ENCODE measurements at regions not wholly inside any gene's neighbourhood (a gene's known extent, or its start where the extent isn't known, plus 50 kb on each side); places are given as distances from the start of the nearest gene placed in this dataset.

GRCh38 chr12:132423820-132424645 lies 65.9 kb upstream of the FBRSL1 start:
- DNase-seq: no peak

DNA sequence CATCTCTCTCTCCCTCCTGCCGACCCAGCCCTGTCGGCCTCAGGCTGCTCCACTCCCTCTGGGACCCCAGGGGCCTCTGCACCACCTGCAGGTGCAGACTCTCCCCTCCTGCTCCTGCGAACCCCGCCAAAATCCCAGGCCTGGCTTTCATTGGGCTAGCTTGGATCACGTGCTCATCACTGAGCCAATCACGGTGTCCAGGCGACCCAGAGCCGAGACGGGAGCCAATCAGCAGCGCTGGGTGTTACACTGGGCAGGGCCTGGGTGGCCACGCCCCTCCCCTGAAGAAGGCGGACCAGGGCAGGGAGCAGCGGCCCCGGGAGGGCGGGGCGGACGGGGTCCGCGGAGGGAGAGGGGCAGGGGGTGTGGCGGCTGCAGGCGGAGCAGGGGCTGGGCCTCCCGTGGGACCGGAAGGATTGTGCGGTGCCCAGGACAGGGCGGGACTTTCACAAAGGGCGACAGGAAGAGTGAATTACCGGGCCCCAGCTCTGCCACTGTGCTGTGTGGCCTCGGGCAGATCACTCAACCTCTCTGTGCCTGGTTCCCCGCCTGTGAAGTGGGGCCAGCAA lies 66.6 kb upstream of the FBRSL1 start:
- DNase-seq: no peak

GRCh38 chr12:132422381-132423043 lies 67.4 kb upstream of the FBRSL1 start:
- DNase-seq: no peak

- DNase-seq: no peak
Measured at GRCh38 chr12:132422040-132422380, 67.9 kb upstream of the FBRSL1 start.

DNA sequence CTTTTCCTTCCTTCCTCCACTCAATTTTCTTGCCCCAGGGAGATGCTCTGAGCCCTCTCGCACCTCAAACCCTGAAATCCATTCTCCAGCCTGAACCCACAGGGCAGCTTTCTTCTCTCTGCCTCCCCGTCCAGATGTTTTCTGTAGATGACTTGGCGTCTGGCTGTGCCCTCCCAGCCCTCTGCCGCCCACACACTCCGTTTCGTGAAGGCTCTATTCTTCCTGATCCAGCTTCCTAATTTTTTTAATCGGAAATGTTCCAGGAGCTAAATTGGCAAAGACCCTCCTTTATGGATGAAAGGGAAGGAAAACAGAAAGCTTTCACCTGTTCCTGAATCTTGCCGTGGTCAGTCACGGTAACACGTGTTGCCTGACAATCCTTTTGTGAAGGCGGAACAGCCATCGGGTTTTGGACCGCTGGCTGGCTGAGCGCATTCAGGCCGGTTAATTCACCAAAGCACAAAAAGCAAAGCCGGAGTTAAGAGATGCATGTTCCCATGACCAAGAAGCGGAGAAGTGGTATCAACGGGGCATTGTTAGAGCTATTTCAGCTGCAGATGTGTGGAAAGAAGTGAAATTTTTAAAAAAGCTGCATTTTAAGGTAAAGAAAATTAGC lies 70.2 kb upstream of the FBRSL1 start:
- DNase-seq: no peak

DNA sequence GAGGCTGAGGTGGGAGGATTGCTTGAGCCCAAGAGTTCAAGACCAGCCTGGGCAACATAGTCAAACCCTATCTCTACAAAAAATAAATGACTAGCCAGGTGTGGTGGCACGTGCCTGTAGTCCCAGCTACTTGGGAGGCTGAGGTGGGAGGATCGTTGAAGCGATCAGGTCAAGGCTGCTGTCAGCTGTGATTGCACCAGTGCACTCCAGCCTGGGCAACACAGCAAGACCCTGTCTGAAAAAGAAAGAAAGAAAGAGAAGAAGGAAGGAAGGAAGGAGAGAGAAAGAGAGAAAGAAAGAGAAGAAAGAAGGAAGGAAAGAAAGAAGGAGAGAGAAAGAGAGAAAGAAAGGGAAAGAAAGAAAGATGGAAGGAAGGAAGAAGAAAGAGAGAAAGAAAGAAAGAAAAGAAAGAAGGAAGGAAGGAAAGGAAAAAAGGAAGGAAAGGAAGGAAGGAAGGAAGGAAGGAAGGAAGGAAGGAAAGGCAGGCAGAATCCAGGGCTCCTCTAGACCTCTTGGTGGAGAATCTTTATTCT lies 71.5 kb upstream of the FBRSL1 start:
- DNase-seq: no peak

DNA sequence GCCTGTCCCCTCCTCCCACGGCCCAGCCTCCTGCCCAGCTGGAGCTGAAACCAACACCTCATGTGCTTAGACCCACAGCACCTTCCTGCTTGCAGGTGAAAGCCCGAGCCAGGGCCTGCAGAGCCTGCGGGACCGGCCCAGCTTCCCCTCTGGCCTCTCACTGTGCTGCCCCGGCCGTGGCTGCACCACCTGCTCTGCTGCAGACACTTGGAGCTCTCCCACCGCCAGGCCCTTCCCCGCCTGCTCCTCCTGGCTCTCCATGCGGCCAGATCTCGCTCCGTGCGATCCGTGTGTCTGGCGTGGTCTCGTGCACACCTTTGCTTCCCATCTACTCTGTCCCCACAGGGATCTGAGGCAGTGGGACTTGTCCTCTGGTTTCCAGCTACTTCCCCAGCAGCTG lies 72.2 kb upstream of the FBRSL1 start:
- DNase-seq: no peak

DNA sequence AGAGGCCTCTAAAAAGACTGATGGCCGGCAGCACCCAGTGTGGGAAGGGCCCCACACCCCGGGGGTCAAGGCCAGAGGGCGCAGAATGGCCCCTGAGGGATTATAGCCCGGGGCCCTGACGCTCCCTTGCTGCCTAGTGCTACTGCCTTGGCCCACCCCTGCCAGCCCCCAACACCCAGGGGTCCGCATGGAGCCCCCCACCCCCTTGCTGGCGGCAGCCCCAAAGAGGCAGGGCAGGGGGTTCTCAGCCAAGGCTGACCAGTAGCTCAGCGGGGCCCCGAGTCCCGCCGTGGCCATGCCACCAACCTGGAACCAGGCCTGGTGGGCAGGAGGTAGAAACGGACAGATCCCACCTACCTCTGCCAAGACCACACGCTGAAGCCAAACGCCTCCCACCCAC lies 73.1 kb upstream of the FBRSL1 start:
- no peak for DNase-seq

GRCh38 chr12:132416121-132416673 lies 73.8 kb upstream of the FBRSL1 start:
- no peak for DNase-seq

DNA sequence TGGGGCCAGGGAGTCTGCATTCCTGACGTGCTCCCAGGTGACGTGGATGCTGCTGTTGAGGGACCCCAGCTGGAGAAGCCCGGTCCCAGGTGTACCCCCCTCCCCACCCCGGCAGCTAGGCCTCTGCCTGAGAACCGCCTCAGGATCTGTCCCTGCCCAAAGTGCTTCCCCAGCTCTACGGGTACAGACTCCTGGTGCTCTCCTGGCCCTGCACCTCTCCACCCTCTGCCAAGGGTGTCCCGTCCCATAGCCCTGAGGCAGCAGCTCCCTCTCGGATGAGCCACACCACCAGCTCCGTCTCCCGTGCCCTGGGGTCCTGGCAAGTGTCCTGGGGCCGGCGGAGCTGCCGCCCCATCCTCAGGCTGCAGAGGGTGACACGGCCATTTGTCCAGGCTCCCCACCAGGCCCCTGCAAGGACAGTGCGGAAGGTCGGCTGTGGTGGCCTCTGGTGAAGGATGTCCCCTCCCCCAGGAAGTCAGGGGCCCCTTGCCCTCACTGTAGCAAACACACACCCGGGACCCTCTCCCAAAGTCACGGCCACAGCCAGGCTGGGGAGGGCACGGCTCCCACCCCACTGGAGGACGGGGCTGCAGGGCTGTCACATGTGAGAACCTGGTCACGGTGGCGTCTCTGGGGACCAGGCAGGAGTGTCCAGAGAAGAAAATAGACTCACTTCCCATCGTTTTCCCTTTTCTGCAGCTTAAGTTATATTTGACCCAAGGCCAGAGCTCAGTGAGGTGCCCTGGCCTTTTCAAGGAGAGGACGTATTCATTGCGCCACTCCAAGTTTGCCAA lies 74.4 kb upstream of the FBRSL1 start:
- DNase-seq: no peak

DNA sequence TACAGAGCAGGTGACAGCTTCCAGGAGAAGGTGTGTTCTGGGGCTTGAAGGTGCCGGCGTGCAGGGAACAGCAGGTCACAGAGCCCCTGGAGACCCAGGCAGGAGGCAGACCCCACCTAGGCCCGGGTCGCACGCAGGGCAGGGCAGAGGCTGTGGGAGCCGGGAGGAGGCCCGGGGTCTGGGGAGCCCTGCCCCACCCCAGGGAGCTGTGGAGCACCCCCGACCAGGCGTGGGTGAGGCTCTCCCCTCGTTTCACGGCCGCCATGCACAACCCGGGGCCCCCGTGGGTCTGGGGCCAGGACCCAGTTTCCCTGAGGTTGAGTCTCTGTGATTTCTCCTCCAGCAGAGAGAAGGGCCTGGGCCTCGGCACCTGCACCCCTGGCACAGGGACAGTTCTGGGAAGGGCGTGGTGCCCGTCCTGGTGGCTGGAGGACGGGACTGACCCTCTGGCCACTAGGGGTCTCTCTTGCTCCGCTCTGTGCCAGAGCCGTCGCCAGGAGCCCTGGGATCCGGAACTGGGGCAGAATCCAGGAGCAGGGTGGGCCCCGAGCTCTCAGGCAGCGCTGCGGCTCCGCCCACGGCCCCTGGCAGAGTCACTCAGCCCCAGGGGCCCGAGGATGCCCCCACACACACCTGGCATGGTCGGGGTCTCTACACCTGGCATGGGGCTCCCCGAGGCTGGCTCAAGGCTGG lies 75.2 kb upstream of the FBRSL1 start:
- peak; percentile 38 for DNase-seq

DNA sequence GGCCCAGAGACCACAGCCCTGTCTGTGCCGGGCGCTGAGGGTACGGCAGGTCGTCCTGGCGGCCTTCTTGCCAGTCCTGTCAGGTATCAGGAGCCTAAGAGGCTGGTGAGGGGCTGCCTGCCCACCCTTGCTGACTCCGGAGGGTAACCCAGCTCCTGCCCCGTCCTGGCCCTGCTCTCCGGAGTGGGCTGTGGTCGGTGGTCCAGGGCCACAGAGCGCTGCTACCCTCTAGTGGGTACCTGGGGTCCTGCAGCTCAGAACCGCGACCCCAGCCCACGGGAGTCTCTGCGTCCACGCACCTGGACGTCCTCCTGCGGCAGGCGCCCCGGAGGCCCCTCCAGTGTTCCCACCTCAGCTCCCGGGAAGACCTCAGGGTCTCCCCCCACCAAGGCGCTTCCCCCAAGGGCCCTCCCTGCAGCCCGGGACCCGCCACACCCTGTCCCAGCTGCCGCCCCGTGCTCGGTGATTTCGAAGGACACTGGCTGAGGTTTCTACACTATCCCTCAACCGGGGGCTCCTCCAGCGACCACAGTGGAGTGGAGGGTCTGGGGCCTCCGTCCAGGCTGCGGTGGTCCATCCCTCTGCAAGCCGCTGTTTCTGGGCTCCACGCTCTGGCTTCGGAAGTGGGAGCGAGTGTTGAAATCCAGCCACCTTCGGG lies 75.9 kb upstream of the FBRSL1 start:
- DNase-seq: no peak

DNA sequence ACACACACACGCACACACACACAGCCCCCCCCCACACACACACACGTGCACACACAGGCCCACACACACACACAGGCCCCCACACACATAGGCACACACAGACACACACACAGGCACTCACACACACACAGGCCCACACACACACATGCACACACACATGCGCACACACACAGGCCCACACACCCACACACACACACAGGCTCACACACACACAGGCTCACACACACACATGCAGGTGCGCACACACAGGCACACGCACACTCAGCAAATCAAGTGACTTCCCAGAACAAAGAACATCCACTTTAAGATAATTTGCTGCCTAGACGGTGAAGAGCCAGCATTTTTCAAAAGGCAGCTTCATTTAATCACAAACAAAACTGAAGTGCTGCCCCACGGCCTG lies 78.5 kb upstream of the FBRSL1 start:
- no peak for DNase-seq

GRCh38 chr12:132410849-132411248 lies 79.1 kb upstream of the FBRSL1 start:
- DNase-seq: no peak

DNA sequence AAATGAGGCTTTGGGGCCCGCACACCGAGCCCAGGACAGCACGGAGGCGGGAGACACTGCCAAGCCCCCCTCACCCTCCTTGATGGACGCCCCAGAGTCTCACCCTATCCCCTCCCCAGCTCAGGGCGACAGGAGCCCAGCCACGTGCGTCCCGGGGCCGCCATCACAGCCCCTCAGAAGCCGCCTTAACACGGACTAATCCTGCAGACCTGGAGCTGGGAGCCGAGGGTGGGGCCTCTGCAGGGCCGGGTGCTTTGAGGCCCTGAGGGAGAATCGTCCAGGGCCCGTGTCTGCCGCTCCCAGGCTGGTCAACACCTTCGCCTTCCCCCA lies 79.7 kb upstream of the FBRSL1 start:
- DNase-seq: no peak

DNA sequence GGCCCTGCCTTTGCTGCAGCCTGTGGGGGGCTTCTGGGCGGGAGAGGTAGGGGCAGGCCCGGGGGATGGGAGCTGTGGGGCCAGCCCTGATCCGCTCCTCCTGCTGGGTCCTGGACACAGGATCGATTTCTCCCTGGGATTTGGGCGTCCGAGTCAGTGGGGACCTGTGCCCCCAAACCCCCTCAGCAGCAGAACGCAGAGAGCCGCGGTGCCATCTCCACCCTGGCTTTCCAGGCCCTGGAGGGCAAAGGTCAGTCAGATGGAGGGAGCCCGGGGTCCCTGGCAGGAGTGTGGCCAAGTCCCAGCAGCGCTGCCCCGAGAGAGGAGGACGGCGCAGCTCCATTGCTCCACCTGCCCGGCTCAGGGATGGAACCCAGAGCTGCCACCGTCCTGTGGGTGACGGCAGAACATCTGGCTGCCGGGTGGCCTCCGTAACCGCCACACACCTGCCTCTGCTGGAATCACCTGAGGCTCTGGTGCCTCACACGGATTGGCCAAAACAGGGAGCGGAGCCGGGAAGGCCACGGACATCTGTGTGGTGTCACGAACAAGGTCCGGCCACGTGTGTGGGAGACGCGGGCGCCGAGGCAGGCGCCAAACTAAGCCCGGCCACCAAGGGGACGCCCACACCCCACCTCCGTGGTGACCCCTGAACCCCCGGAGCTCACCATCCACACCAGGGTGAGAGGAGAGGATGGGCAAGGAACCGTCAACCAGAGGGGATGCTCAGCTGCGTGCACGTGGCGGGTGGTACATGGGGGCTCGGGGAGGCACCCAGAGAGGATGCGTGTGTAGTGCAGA lies 80.3 kb upstream of the FBRSL1 start:
- no peak for DNase-seq

- DNase-seq: no peak
Measured at GRCh38 chr12:132408626-132409494, 79.5 kb upstream of the GALNT9 start.

GRCh38 chr12:132407992-132408391 lies 78.6 kb upstream of the GALNT9 start:
- no peak for DNase-seq

DNA sequence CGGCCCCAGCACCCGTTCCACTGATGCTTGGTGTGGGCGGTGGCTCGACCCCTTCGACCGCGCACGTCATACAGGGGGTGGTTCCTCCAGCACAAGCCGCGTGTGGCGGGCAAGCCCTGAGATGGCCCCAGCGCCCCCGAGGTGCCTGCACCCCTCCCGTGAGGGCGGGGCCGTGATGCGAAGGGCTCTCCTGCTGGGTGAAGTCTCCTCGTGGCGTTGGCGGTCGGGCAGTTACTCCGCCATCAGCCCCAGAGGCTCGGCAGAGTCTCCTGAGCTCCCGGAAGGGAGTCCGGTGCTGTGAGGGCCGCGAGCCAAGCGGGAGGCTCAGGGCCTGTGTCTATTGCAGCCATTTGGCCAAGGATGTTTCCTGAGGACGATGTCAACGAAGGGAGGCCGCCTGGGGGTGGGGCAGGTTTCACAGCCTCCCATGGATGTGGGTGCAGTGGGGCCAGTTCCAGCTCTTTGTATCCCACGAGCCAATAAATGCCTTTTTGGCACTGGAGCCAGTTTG lies 78.1 kb upstream of the GALNT9 start:
- no peak for DNase-seq
